GM23338 (cell line): ENCODE measurements at regions not wholly inside any gene's neighbourhood (a gene's known extent, or its start where the extent isn't known, plus 50 kb on each side); places are given as distances from the start of the nearest gene placed in this dataset.

Experiments used
- ATAC-seq: fragments of 200-7000 bp; cut with Tn5 transposase; 3 replicates; pipeline ENCODE4 v1.9.1; 2020
- DNase-seq: peaks from one replicate; pipeline ENCODE4 v3.0.0-alpha.2; 2015; ENCODE audit warnings: low spot score
- H2AFZ ChIP-seq: fragments of 200-600 bp; sonication (generic); 2 replicates; pipeline ENCODE4 v1.8.0; 2016; ENCODE audit warnings: antibody characterized with exemption, mild to moderate bottlenecking, moderate library complexity
- H3F3A ChIP-seq: fragments of 200-600 bp; sonication (generic); replicated peaks from 2 replicates; pipeline ENCODE4 v1.8.0; 2017; ENCODE audit warnings: antibody characterized with exemption, mixed run types, low read depth
- H3K27ac ChIP-seq: fragments of 200-600 bp; sonication (generic); 2 replicates; pipeline ENCODE4 v1.6.1; 2016; ENCODE audit warnings: low read depth
- H3K27me3 ChIP-seq: fragments of 200-600 bp; sonication (generic); 2 replicates; pipeline ENCODE4 v1.8.0; 2016; ENCODE audit warnings: mild to moderate bottlenecking, mixed run types, moderate library complexity; ENCODE audit not compliant: insufficient read depth
- H3K36me3 ChIP-seq: fragments of 200-600 bp; sonication (generic); 2 replicates; pipeline ENCODE4 v1.8.0; 2016; ENCODE audit warnings: mild to moderate bottlenecking; ENCODE audit not compliant: insufficient read depth
- H3K4me1 ChIP-seq: fragments of 200-600 bp; sonication (generic); 2 replicates; pipeline ENCODE4 v1.8.0; 2016; ENCODE audit warnings: mild to moderate bottlenecking, moderate library complexity; ENCODE audit not compliant: insufficient read depth
- H3K4me2 ChIP-seq: fragments of 200-600 bp; sonication (generic); 2 replicates; pipeline ENCODE4 v1.7.1; 2017; ENCODE audit warnings: mixed run types
- H3K4me3 ChIP-seq: fragments of 200-600 bp; sonication (generic); 2 replicates; pipeline ENCODE4 v1.6.1; 2016; ENCODE audit warnings: mixed run types
- H3K79me2 ChIP-seq: fragments of 200-600 bp; sonication (generic); replicated peaks from 2 replicates; pipeline ENCODE4 v1.8.0; 2017; ENCODE audit warnings: mild to moderate bottlenecking; ENCODE audit not compliant: insufficient read depth
- H3K9me2 ChIP-seq: fragments of 200-600 bp; sonication (generic); 2 replicates; pipeline ENCODE4 v1.8.0; 2017; ENCODE audit not compliant: insufficient read depth
- H4K20me1 ChIP-seq: fragments of 200-600 bp; sonication (generic); replicated peaks from 2 replicates; pipeline ENCODE4 v1.8.0; 2017; ENCODE audit warnings: mild to moderate bottlenecking; ENCODE audit not compliant: insufficient read depth
- H3K27ac Mint-ChIP-seq: 2 replicates; pipeline ENCODE4 v1.8.0; 2020; ENCODE audit warnings: inconsistent platforms, mild to moderate bottlenecking, moderate library complexity, mixed read lengths
- H3K27me3 Mint-ChIP-seq: 3 replicates; pipeline ENCODE4 v1.8.0; 2022; ENCODE audit warnings: low read depth, mild to moderate bottlenecking, moderate library complexity, mixed read lengths, inconsistent platforms; ENCODE audit not compliant: insufficient read depth, poor library complexity
- H3K36me3 Mint-ChIP-seq: 3 replicates; pipeline ENCODE4 v1.8.0; 2021; ENCODE audit warnings: low read depth, mild to moderate bottlenecking, inconsistent platforms, moderate library complexity, mixed read lengths
- H3K4me1 Mint-ChIP-seq: 3 replicates; pipeline ENCODE4 v1.8.0; 2020; ENCODE audit warnings: mild to moderate bottlenecking, inconsistent platforms, mixed read lengths
- H3K4me3 Mint-ChIP-seq: 3 replicates; pipeline ENCODE4 v1.8.0; 2021; ENCODE audit warnings: moderate library complexity, mild to moderate bottlenecking, inconsistent platforms, mixed read lengths
- H3K9me3 Mint-ChIP-seq: 3 replicates; pipeline ENCODE4 v1.8.0; 2020; ENCODE audit warnings: moderate library complexity, mild to moderate bottlenecking, inconsistent platforms, mixed read lengths
- CREB1 ChIP-seq: fragments of 250-450 bp; sonication (Bioruptor Pico); IDR thresholded peaks from 2 replicates; pipeline ENCODE4 v1.5.0; 2020; ENCODE audit warnings: low read depth, mild to moderate bottlenecking, moderate library complexity
- JUNB ChIP-seq: IDR thresholded peaks from one replicate; pipeline ENCODE4 v1.6.1; 2016; ENCODE audit warnings: antibody characterized with exemption; ENCODE audit not compliant: unreplicated experiment
- POLR2AphosphoS5 ChIP-seq: IDR thresholded peaks from 2 replicates; pipeline ENCODE4 v1.6.1; 2016; ENCODE audit warnings: antibody characterized with exemption, low read depth
- STAT1 ChIP-seq: IDR thresholded peaks from one replicate; pipeline ENCODE4 v1.6.1; 2016; ENCODE audit warnings: antibody characterized with exemption; ENCODE audit not compliant: unreplicated experiment
- ZNF331 ChIP-seq: fragments of 250-450 bp; sonication (Bioruptor Pico); IDR thresholded peaks from 2 replicates; pipeline ENCODE4 v1.5.0; 2020; ENCODE audit warnings: low read depth, mild to moderate bottlenecking, moderate library complexity
- TF ChIP-seq, protein P1 (sequence below): IDR thresholded peaks from one replicate; pipeline ENCODE4 v1.6.1; 2018; ENCODE audit warnings: antibody characterized with exemption; ENCODE audit not compliant: unreplicated experiment
- TF ChIP-seq, protein P2 (sequence below): IDR thresholded peaks from 2 replicates; pipeline ENCODE4 v1.6.1; 2016; ENCODE audit warnings: antibody characterized with exemption
- TF ChIP-seq, protein P3 (sequence below), 2 experiments: fragments of 200-600 bp in 1 of 2; sonication (generic) in 1 of 2; conservative IDR thresholded peaks; 2 replicates each; pipeline versions ENCODE4 v1.5.1 to v1.6.1; 2016 to 2017; ENCODE audit warnings: antibody characterized with exemption in 2 of 2, low read depth in 2 of 2, mild to moderate bottlenecking in 2 of 2, moderate library complexity in 1 of 2

DNA sequence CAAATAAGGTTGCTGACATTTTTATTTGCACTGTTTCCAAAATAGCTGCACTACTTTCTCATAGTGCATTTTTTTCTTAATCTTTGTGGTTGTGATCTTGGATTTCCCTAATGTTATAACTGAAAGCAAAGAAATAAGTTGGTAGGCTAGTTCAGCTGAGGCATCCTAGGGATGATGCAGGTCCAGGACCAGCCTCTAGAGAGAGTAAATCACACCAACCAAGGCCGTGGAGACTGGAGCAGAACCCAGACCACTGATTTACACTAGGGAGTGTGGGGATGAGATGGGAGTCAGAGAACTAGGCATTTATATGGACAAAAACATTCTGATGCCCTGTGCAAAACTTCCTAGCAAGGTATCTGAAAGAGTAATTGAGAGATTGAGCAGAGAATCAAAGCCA, 104.5 kb downstream of the URB2 start:
- Histone ChIP-seq H3K27me3 (no peaks in the 10 kb centered on the region), H3K79me2 (no peaks in the 10 kb centered on the region), H2AFZ (no peak overlapping the region), H4K20me1 (no peaks in the 10 kb centered on the region), H3K27ac (no peak overlapping the region), H3K4me2 (no peak overlapping the region), H3F3A (no peaks in the 10 kb centered on the region), H3K36me3 (no peaks in the 10 kb centered on the region), H3K9me2 (no peaks in the 10 kb centered on the region), H3K4me1 (no peaks in the 10 kb centered on the region), H3K4me3 (no peak overlapping the region)
- Mint-ChIP-seq H3K36me3 (no peaks in the 10 kb centered on the region), H3K27me3 (peaks cover 3% of the 10 kb centered on the region), H3K4me1 (peaks cover 17% of the 10 kb centered on the region), H3K9me3 (peaks cover 3% of the 10 kb centered on the region; the same call in 2 of the 3 replicates), H3K27ac (no peak overlapping the region), H3K4me3 (no peak overlapping the region)
- TF ChIP-seq, protein P1, sequence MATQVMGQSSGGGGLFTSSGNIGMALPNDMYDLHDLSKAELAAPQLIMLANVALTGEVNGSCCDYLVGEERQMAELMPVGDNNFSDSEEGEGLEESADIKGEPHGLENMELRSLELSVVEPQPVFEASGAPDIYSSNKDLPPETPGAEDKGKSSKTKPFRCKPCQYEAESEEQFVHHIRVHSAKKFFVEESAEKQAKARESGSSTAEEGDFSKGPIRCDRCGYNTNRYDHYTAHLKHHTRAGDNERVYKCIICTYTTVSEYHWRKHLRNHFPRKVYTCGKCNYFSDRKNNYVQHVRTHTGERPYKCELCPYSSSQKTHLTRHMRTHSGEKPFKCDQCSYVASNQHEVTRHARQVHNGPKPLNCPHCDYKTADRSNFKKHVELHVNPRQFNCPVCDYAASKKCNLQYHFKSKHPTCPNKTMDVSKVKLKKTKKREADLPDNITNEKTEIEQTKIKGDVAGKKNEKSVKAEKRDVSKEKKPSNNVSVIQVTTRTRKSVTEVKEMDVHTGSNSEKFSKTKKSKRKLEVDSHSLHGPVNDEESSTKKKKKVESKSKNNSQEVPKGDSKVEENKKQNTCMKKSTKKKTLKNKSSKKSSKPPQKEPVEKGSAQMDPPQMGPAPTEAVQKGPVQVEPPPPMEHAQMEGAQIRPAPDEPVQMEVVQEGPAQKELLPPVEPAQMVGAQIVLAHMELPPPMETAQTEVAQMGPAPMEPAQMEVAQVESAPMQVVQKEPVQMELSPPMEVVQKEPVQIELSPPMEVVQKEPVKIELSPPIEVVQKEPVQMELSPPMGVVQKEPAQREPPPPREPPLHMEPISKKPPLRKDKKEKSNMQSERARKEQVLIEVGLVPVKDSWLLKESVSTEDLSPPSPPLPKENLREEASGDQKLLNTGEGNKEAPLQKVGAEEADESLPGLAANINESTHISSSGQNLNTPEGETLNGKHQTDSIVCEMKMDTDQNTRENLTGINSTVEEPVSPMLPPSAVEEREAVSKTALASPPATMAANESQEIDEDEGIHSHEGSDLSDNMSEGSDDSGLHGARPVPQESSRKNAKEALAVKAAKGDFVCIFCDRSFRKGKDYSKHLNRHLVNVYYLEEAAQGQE = no peak
- TF ChIP-seq, protein P2, sequence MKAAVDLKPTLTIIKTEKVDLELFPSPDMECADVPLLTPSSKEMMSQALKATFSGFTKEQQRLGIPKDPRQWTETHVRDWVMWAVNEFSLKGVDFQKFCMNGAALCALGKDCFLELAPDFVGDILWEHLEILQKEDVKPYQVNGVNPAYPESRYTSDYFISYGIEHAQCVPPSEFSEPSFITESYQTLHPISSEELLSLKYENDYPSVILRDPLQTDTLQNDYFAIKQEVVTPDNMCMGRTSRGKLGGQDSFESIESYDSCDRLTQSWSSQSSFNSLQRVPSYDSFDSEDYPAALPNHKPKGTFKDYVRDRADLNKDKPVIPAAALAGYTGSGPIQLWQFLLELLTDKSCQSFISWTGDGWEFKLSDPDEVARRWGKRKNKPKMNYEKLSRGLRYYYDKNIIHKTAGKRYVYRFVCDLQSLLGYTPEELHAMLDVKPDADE = no peak
- TF ChIP-seq, protein P3, sequence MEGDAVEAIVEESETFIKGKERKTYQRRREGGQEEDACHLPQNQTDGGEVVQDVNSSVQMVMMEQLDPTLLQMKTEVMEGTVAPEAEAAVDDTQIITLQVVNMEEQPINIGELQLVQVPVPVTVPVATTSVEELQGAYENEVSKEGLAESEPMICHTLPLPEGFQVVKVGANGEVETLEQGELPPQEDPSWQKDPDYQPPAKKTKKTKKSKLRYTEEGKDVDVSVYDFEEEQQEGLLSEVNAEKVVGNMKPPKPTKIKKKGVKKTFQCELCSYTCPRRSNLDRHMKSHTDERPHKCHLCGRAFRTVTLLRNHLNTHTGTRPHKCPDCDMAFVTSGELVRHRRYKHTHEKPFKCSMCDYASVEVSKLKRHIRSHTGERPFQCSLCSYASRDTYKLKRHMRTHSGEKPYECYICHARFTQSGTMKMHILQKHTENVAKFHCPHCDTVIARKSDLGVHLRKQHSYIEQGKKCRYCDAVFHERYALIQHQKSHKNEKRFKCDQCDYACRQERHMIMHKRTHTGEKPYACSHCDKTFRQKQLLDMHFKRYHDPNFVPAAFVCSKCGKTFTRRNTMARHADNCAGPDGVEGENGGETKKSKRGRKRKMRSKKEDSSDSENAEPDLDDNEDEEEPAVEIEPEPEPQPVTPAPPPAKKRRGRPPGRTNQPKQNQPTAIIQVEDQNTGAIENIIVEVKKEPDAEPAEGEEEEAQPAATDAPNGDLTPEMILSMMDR (conservative IDR thresholded peaks at IDR 0.05; ENCODE audit: low read depth in 2 of 2) = 0 out of 4 replicates have a peak, but pooled peaks of 1 of the 2 experiments have one; percentile 3
- TF ChIP-seq STAT1 = no peak
- no peak for DNase-seq
- peak; percentile 72 for ATAC-seq

DNA sequence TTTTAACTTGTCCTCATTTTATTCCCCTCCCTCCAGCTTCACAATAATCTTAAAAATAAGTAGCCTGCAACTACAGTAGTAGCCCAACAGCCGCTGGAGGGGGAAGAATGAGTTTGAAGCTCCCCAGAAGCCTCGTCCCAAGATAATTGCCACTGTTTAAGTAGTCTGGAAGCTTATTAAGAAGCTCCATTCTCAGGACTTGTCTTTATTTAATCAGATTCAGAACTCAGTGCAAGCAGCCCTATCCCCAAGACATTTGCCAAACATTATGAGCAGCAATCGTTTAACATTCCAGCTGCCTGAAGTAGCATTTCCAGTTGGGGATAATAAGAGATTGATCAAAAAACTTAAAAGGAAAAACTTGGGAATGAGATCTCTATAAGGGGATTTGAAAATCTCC, 106.0 kb downstream of the URB2 start:
- peaks cover 12% of the 10 kb centered on the region; the same call in 2 of the 3 replicates for H3K36me3 Mint-ChIP-seq
- H3K4me1 Mint-ChIP-seq = peaks cover 9% of the 10 kb centered on the region
- no peaks in the 10 kb centered on the region for H3F3A ChIP-seq
- H3K4me3 Mint-ChIP-seq = no peak overlapping the region
- peaks cover 3% of the 10 kb centered on the region for H3K27me3 Mint-ChIP-seq
- H3K36me3 ChIP-seq = no peaks in the 10 kb centered on the region
- H3K4me1 ChIP-seq = no peaks in the 10 kb centered on the region
- ATAC-seq (no peak), DNase-seq (no peak)
- H4K20me1 ChIP-seq = no peaks in the 10 kb centered on the region
- no peak for TF ChIP-seq JUNB
- no peak for TF ChIP-seq POLR2AphosphoS5
- TF ChIP-seq ZNF331 (CRISPR knock-in tag) = no peak
- TF ChIP-seq, protein P2 = no peak
- TF ChIP-seq CREB1 (CRISPR knock-in tag) = no peak
- H3K4me2 ChIP-seq = no peak overlapping the region
- H3K9me2 ChIP-seq = no peaks in the 10 kb centered on the region
- H3K27me3 ChIP-seq = no peaks in the 10 kb centered on the region
- no peaks in the 10 kb centered on the region for H3K79me2 ChIP-seq
- no peak overlapping the region for H3K4me3 ChIP-seq
- no peak overlapping the region for H2AFZ ChIP-seq
- H3K9me3 Mint-ChIP-seq = peaks cover 16% of the 10 kb centered on the region
- no peak overlapping the region for H3K27ac Mint-ChIP-seq
- no peak overlapping the region for H3K27ac ChIP-seq
